HG03342 (cell line): ENCODE measurements at regions not wholly inside any gene's neighbourhood (a gene's known extent, or its start where the extent isn't known, plus 50 kb on each side); places are given as distances from the start of the nearest gene placed in this dataset.

Source experiments
- ATAC-seq: cut with Tn5 transposase; IDR thresholded peaks from one replicate; pipeline ENCODE4 v1.9.1; 2021; ENCODE audit warnings: mild to moderate bottlenecking, moderate library complexity; ENCODE audit not compliant: unreplicated experiment

DNA sequence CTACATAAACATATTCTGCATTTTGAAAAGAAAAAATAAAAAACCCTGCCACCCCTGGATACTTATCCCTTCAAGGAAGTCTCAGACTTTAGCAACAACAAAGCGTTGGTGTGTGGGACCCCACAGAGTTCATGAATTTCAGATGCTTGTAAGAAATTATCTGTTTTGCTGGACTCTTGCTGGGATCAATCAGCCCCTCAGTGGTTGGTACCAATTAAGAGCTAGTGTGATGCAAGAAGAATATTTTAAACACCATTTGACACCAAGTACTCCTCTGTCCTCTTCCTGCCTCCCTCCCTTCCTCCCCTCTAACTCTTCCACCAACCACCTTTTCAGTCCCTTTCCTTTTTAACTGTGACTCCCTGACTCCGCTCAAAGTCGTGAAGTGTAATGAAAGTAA, 51.5 kb downstream of the SST start:
- ATAC-seq = no peak

DNA sequence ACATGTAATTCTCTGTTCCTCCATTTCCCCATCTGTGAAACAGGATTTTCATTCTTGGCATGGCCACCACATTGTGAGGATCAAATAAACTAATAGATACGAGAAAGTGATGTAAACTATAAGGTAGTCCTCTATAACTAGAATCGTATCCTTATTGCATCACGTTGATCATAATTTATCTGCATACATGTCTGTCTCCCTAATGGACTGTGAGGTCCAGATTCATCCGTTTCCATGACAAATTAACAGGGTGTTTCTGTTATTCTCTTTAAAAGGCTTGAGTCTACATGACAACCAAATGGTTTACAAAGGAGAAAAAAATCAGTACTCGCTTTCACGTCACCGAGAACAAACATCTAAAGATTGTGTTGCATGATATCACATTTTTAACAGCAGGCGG, 53.0 kb downstream of the SST start:
- ATAC-seq = no peak

DNA sequence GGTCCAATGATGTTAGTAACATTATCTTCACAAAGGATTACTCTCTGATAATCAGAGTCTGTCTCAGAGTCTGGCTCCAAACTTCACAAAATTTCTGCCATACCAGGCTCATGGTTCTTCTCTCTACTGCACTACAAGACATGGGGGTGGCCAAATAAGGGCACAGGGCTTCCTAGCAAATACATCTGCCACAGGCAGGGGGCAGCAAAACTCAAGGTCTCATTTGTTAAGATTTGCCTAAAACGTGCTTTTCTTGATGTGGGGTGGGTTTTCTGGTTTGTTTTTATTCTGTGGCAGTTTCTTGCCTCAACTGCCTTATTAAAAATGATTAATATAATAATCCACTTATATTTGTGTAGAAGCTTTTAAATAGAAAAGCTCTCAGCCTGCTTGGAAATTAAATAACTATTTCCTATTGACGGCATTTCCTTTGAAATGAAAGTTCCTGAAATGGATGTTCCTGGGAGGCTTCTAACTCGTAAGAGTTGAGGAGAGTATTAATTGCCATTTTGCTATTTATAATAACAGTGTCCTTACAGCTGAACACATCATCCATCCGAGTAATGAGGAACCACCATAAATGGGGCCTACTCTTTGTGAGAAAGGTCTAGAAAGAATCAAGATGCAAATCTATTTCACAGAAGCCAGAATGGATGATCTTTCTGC, 53.8 kb downstream of the SST start:
- ATAC-seq = peak; percentile 91

DNA sequence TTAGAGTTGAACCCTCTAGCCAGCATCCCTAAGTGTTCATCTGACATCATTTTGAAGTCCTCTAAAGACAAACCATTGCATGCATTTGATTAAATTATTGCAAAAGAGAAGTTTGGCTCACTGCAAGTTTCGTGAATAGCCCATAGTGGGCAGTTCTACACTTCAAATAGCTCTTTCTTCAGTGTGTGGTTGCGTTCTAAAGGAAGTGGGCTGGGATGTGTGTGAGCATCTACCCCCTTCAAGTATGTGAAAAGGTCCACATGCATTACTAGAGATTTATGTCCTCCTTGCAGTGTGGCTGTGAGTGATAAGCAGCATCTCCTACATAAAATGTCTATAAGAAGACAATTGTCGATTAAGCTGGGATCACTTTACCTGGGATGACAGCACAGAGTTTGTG, 54.6 kb downstream of the SST start:
- no peak for ATAC-seq

DNA sequence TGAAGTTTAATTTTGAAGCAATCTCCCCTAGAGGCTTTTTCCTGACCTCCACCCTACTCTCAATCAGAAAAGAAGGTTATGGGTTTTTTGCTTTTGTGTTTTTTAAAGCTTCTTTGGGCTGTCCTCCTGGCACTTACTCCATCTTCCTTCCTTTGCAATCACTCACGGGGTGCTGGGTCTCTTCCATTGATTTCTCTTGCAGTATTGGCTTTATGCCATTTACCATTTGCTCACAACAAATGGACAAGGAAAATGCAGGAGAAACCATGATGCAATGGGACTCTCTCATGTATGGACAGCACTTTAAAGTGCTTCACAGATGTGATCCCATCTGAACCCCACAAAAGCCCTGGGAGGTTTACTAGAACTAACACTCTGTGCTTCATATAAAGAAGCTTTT, 57.5 kb downstream of the SST start:
- ATAC-seq = no peak

DNA sequence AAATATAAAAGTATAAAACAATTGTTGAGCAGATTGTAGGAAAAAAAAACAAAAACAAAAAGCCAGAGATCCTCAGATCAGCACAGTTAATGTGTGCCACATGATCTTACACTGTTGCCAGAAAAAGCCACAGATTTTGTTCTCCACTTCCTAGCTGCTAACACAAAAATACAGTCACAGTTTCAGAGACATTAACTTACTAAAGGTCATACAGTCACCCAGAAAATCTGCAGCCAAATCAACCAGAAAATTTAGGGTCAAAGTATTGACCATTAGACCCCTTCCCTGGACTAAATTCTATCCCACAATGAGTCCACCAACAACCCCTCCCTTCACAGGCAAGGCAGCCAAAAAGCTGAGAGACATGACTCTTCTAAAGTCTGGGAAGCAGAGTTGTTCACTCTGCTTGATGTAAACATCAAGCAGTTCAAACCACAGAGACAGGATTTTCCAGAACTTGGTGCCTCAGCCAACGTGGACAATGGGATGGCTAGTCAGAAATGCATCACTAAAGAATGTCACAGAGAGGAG, 59.1 kb downstream of the SST start:
- ATAC-seq = no peak

DNA sequence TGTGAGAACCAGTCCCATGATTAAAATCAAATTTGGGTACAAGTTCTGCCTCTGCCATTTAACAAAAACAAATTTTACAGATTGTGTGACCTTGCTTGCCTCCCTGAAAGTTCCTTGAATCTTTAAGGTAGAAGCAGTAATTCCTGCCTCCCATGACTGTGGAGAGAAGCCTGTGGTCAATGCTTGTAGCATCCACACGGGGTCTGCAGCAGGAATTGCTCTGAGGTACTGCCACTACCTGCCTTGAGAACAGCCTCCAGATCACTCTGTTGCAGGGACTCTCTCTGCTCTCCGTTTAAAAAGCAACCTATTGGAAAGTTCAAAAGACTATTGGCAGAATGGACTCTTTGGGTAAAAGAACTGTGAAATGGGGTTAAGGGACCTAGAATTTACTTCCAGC, 75.9 kb downstream of the SST start:
- no peak for ATAC-seq

DNA sequence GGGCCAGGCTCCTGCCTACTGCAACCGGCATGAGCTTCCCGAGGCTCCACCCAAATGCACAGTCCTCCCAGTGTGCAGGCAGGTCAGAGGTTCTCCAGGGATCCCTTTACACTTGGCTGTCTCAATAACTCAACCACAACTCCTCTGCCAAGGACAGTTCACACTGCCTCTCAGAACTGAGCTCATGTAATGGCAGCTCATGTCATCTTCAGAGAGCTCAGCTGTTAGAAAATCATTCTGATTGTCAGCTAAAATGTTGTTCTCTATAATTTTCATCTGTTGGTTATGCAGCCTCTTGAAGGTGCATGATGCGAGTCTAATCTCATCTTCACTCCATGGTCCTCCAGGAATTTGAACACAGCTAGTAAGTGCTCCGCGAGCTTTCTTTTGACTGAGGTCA, 76.7 kb downstream of the SST start:
- no peak for ATAC-seq

DNA sequence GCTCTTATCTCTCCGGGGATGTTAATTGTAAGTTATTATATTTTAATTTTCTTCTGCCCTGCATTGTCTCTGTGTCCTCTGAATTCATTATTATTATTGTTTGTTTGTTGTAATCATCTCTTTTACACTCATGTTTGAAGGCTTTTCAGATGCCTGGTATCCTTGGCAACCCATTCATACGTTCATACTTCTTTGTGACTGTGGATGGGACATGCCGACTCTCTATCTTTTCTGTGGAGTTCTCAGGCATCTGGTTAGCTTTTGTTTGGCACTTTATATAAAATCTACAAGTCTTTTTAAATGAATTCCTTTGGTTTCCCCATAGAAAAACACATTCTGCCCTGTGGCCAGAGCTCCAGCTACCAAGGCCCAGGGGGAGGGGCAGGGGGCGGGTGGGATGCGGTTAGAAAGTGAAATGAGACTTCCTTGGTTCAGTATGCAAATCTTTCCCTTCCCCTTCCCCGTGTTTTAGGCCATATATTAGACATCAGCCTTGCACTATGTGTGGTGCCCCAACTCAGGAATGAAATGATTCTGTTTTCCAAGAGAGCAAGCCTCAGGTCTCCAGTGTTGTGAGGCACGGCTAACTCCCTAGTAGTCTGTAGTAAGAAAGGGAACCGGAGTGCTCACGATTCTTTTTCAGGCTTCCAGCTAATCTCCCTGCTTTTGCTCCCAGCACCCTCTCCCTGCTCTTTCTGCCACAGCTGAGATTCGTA, 79.2 kb downstream of the SST start:
- no peak for ATAC-seq

DNA sequence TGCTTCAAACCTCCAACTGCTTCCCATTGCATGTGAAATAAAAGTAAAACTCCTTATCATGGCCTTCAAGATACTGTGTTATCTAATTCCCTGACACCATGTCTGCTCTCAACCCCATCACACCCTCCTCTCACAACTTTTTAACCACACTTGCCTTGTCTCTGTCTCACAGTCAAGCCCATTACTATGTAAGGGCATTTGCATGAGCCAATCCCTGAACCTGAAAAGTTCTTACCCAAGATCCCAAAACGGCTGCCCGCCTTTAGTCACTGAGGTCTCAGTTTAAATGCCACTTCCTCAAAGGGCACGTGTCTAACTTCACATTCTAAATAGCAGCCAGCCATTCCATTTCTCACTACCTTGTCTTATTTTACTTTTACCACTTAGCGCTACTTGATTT, 83.1 kb downstream of the SST start:
- ATAC-seq = no peak

DNA sequence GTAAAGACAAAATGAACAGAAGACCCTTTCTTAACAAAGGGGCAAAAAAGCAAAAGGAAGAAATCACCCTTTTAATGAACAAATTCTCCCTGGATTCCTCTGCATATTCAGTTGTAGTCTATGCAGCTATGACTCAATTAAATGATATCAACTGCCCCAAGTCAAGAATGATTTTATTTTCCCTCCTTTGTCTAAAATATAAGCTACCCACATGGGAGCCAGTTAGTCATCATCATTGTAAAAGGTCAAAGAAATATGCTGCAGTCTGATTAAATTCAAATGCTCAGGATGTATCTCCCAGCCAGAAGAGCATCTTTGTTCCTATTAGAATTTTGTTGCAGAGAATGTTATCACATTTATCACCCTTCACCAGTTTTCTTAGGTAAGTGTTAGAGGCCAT, 84.0 kb downstream of the SST start:
- no peak for ATAC-seq

DNA sequence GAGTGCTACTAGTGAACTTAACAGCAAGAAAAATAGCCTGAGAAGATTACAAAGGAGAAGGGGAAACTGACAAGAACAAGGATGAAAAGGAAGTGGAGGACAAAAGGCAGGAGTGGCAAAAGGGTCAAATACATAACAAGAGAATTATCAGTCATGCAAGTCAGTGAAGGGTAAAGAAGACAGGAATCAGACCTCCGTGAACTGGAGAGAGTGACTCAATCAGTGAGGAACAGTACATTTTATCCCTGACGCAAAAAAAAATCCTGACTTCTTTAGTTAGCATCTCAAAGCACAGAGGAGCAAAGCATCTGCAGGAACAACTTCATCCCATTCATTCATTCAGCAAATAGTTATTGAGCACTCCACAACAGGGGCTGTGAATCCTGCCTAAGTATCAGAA, 97.8 kb downstream of the SST start:
- ATAC-seq = no peak

DNA sequence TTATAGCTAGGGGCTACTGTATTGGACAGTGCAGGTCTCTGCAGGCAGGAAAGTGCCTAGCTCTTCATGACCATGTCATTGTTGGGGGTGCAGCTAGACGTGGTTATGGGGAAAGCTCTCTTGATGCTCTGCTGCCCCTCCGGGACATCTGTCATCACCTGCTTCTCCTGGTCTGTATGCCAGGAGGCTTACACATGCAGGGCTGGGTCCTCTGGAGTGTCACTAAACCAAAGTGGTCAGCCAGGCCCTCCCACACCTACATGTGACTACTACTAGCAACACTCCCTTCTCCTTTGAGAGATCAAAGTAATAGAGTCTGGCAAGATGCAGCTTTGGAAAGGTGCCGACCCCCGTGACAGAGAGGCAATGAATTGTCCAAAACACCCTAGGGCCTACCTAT, 98.5 kb downstream of the SST start:
- no peak for ATAC-seq

DNA sequence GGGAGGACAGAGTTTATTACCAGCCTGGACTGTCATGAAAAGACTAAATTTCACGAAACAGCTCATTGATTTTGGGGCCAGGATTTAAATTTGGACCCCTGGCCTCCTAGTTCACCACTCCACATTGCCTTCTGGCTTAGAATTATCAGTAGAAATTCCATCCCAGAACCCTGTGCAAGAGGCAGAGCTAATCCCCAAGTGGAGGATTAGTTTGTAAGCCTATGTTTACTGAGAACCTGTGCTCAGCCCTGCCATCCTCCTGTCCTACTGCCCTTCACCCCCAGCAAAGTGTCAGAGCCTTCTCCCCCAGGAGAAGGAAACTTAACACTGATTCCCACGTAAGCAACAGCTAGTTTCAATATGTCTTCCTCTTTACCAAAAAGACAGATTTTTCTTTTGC, 99.4 kb downstream of the SST start:
- no peak for ATAC-seq

DNA sequence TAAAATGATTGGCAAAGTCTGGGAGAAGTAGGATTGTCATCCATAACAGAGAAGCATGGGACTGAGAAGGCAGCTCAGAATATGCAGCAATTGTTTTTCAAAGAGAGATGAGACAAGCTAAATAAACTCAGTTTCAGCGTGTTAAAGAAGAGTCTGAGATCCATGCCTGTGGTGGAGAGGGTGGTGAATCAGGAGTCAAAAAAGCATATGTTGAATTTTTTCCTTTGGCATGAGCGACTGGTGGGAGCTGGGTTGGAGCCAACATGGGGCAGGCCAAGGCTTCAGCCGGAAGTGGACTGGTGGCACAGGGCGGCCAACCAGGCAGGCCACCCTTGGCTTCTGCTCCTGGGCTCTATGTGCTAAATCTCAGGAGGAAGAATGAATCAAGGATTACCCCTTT, 102.0 kb downstream of the SST start:
- ATAC-seq = no peak

DNA sequence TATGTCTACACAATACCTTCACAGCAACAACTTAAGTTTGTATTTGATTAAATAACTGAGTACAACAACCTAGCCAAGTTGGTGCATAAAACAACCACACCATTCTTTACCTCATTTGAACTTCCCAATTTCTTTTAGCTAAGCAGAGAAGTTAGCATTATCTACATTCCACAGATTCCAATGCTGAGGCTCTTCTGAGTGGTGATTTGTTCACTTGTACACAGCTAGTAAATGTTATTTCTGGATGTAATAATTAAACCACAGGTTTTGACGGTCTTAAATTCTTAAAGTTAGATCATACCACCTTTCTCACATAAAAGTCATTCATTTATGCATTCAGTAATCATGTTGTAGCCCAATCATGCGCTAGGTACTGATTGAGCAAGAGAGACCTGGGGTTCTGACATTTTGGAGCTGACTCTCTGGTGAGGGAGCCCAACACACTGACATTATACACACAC, 102.5 kb downstream of the SST start:
- ATAC-seq = no peak

DNA sequence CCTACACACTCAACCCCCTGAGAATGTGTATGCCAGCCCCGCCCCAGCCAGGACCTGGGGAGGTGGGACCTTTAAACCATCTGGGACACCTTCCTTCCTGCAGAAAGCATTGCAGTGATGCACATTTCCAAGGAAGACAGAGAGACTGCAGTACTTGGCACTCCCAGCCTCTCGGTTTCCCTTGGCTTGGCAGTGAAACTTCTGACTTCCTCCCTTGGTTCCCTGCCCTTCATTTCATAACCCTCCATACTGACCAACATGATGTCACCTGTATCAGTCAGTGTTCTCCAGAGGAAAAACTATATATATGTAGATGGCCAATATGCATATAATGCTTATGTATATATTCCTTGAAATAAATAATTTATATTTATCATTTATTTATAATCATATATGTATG, 103.2 kb downstream of the SST start:
- no peak for ATAC-seq

DNA sequence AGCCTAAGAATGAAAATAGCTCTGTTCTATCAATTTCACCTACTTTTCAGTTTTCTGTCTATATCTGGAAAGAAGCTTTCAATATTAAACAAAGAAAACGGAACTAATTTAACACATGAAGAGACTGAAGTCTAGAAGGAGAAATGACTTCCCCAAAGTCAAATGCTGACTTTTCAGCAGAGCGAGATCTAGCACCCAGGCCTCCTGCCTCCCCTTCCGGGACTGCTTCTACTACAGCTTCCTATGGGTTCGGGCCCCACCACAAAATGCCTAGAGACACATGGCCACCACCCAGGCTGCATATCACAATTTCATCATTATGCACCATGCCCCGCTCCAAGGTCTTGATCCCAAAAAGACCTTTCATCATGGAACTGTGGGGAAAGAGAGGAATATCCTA, 104.5 kb downstream of the SST start:
- no peak for ATAC-seq

DNA sequence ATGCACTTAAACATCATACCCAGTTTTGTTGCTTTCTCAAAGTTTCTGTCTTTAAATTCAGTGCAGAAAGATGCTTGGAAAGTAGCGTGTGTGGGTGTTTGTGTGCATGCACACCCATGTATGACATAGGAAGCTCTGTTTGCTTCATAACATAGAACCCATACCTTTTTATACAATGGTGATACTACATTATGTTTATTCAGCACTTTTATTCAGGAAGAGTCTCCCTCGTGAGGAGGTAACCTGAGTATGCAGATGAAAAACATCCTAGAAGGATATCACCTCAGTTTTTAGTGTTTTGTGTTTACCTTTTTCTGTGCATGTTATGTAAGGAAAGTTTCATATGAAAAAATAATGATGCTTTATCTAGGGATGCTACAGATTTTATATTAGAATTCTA, 111.2 kb downstream of the SST start:
- ATAC-seq = no peak

DNA sequence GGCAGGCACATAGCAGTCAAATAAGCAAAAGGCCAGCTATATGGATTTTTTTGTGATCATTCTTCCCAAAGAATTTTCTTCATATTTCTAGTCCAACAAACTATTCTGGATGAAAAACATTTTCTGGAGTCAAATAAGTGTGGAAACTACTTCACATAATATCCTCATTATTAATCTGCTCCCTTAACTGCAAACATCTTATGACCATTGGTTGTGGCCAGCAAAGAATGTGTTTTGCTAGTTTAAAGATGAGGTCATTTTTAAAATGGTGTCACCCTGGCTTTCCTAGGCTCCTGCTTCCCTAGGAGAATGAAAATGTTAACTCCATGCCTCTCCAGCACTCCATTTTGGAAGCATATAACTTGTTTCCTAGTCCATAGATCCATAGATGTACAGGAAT, 118.8 kb downstream of the SST start:
- ATAC-seq = no peak

DNA sequence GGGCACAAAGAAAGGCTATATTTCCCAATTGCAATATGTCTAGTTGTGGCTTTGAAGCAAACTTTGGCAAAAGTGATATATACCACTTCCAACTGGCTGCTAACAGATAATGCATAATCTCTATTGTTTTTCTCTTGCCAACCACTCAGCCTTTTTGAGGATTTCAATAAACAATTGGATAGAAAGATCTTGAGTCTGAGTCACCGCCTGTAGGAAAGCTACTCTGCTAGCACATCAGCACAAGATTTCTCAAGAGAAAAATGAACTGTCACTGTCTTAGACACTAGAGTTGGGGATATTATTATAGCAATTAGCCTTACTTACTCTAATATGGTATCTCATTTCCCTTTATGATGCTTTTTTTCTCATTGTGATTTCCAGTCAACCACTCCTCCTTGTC, 119.7 kb downstream of the SST start:
- no peak for ATAC-seq

DNA sequence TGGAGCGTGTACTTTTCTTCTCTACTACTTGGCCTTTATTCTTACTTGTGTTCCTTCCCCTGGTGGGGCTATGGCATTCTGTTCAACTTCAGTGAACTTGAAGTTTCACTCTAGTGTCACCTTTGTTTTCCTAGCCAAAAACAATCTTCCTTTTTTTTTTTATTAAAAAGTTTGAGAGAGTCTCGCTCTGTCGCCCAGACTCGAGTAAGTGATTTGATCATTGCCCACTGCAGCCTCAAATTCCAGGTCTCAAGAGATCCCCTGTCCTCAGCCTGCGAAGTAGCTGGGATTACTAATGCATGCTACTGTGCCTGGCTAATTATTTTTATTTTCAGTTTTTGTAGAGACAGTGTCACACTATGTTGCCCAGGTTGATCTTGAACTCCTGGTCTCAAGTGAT, 124.8 kb downstream of the SST start:
- ATAC-seq = no peak

DNA sequence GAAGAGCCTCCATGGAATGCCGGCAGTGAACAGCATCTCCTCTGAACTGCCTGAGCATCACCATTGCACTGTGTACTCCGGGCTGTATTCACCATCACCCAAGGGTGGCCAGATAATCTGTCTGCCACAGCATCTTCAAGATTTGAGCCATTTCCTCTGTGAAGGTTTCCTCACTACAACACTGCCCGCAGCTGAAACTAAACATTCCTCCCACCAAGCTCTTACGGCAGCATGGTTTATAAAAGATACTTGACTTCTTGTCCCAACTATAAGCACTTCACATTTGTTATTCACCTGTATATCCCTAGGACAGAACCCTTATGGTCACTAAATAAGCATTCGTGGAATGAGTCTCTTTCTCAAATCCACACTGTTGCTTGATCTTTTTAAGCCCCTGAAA, 125.9 kb downstream of the SST start:
- no peak for ATAC-seq
